GM10248 (cell line): ENCODE measurements at regions not wholly inside any gene's neighbourhood (a gene's known extent, or its start where the extent isn't known, plus 50 kb on each side); places are given as distances from the start of the nearest gene placed in this dataset.
A peak's percentile ranks its signal among the peaks of the same experiment; 100 is the strongest.

Experiments
- CTCF ChIA-PET: fragments of 300-600 bp; sonication (Branson Sonifier 250); formaldehyde crosslinking; extraction: SDS; loops from one replicate; lab custom pipeline; 2021; ENCODE audit warnings: antibody characterized with exemption; lab: Yijun Ruan, JAX
- POLR2A ChIA-PET: fragments of 350-650 bp; sonication (Branson Sonifier 250); formaldehyde crosslinking; extraction: SDS; loops from one replicate; lab custom pipeline; 2020; ENCODE audit warnings: antibody characterized with exemption; lab: Yijun Ruan, JAX
- DNase-seq: peaks from one replicate; pipeline ENCODE4 v3.0.0; 2012; ENCODE audit errors: extremely low spot score
- TF ChIP-seq, protein P1 (sequence below): IDR thresholded peaks from 2 replicates; pipeline ENCODE4 v1.5.1; 2012; ENCODE audit warnings: mild to moderate bottlenecking, low read depth; ENCODE audit errors: extremely low read depth, missing control alignments, control extremely low read depth

- ChIA-PET CTCF (interaction anchor here (0.6 to 4.2 kb wide), 14 partner anchors 8 to 717 kb away, joined by 3 to 45 read pairs (median 3); no protein-coding TSS in a partner anchor), POLR2A (no interaction called here)
- TF ChIP-seq, protein P1, sequence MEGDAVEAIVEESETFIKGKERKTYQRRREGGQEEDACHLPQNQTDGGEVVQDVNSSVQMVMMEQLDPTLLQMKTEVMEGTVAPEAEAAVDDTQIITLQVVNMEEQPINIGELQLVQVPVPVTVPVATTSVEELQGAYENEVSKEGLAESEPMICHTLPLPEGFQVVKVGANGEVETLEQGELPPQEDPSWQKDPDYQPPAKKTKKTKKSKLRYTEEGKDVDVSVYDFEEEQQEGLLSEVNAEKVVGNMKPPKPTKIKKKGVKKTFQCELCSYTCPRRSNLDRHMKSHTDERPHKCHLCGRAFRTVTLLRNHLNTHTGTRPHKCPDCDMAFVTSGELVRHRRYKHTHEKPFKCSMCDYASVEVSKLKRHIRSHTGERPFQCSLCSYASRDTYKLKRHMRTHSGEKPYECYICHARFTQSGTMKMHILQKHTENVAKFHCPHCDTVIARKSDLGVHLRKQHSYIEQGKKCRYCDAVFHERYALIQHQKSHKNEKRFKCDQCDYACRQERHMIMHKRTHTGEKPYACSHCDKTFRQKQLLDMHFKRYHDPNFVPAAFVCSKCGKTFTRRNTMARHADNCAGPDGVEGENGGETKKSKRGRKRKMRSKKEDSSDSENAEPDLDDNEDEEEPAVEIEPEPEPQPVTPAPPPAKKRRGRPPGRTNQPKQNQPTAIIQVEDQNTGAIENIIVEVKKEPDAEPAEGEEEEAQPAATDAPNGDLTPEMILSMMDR, result peak; percentile 9
- DNase-seq, result peak; percentile 37
Measured at GRCh38 chr17:5705081-5705875, 121.0 kb upstream of the NLRP1 start.

DNA sequence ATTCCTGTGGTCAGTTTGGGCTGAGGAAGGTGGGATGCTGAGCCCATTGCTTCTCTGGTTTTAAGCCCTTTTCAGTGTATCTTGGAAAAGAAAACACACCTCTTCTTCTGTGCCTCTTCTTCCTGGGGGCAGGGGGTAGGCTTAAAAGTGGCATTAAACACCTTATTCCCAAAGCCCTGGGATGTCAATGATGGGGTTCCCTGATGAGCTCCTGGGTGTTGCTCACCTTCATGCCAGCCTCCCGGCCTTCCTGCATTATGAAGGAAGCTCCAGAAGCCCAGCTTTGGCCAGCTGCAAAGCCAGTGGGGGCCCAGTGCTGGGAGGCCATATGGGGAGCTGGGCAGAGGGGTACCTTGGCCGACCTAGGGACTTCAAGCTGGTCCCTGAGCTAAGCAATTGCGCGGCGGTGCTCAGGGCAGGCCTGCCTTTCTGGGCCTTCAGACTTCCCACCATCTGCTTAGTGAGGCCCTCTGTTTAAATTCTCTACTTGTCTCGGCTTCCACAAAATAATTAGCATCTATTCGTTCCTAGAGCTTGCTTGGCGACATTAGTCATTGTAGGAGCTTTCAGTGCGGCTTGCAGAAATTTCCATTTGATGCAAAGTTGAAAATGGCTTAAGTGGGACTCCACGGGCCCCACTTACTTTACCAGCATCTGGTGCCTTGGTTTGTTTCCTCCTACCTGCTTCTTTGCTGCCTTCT is 121.7 kb upstream of the NLRP1 start:
- ChIA-PET POLR2A (no interaction called here), CTCF (interaction anchor here (0.6 to 4.2 kb wide), 23 partner anchors 9 to 716 kb away, joined by 3 to 45 read pairs (median 3); no protein-coding TSS in a partner anchor)
- no peak for DNase-seq
- TF ChIP-seq, protein P1, result no peak

DNA sequence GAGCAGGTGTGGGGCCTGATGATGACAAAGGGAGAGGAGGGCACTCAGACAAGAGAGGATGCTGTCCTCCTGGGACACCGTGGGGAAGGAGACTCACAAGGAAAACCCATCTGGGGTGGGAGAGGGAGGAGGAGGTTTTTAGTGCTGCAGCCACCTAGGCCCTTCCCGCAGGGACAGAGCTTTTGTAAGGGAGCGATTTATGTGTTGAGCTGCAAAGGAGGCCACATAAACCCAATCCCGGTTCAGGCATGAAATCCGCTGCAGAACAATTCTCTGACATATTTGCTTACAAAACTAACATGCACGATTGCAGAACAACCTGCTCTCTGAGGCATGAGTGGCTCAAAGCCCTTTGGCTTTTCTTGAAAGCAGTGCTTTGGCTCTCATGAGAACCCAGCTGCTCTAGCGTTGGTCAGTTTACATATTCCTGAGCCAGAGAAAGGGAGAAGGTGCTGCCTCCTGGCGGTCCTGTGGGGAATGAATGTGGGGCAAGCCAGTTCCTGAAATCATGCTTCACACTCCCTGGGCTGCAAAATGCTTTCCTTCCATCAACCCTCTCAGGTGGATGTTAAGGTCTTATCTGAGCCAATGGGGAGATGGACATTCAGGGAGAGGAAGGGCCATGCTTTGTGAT is 122.4 kb upstream of the NLRP1 start:
- ChIA-PET CTCF (interaction anchor here (0.8 to 4.2 kb wide), 19 partner anchors 9 to 715 kb away, joined by 3 to 45 read pairs (median 3); no protein-coding TSS in a partner anchor), POLR2A (no interaction called here)
- TF ChIP-seq, protein P1, result peak; percentile 63
- peak; percentile 73 for DNase-seq

GRCh38 chr17:5707482-5707881 is 123.2 kb upstream of the NLRP1 start:
- no peak for DNase-seq
- CTCF ChIA-PET, result interaction anchor here (1.1 to 4.2 kb wide), 6 partner anchors 9 to 121 kb away, joined by 3 to 45 read pairs (median 12); no protein-coding TSS in a partner anchor
- TF ChIP-seq, protein P1, result no peak
- POLR2A ChIA-PET, result no interaction called here

- ChIA-PET CTCF (interaction anchor here (1.1 to 4.2 kb wide), 5 partner anchors 8 to 122 kb away, joined by 3 to 45 read pairs (median 21); no protein-coding TSS in a partner anchor), POLR2A (no interaction called here)
- TF ChIP-seq, protein P1, result no peak
- no peak for DNase-seq
Measured at GRCh38 chr17:5708344-5708743, 124.0 kb upstream of the NLRP1 start.

DNA sequence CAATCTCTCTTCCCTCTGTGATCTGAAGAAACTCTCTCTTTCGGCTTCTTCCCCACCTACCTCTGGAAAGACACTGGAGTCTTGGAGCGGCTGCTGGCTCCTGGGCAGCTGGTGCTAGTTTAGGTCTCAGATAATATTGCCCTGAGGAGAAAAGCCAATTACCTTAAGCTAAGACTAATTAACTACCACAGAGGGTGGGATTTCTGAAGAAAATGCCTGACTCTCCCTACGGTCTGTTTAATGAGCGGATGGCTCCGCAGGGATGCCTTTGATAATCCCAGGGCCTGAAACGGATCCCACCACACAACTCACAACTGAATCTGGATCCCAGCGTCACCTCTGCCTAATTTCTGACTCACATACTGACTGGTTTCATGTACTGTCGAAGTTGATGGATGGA is 127.0 kb upstream of the NLRP1 start:
- DNase-seq, result no peak
- CTCF ChIA-PET, result interaction anchor here (1.3 to 1.5 kb wide), 2 partner anchors 120 to 123 kb away, joined by 3 to 4 read pairs; no protein-coding TSS in a partner anchor
- POLR2A ChIA-PET, result no interaction called here
- TF ChIP-seq, protein P1, result no peak
